Stimulated activated CD4-positive, alpha-beta T cell treated with anti-CD3 and anti-CD28 coated beads, Interleukin-2, amount 100 ng/mL, for 4 hours (primary cell): ENCODE measurements at regions not wholly inside any gene's neighbourhood (a gene's known extent, or its start where the extent isn't known, plus 50 kb on each side); places are given as distances from the start of the nearest gene placed in this dataset.

Experiments
- DNase-seq: peaks from one replicate; pipeline ENCODE4 v3.0.0-alpha.2; 2020; ENCODE audit warnings: low read depth

DNA sequence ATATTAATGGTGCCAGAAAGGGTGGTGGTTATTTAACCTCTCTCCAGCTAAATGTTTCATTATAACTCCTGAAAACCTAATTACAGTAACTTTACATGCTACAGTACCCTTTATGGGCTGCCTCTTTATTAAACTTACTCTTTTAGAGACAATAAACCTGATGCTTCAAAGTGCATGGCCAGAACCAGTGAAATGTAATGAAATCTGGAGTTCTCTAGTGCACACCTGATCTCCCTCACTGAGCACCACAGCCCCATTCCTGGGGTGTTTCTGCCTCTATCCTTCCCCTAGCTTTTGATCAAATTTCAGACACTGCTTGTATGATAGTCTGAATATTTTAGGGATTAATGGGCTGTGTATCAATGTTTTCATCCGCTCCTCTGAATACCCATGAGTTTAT is 306.5 kb upstream of the WWC1 start:
- DNase-seq = no peak

- DNase-seq = no peak
These were observed 306.1 kb upstream of the WWC1 start for GRCh38 chr5:167985373-167985772.

GRCh38 chr5:167987490-167988280 is 303.8 kb upstream of the WWC1 start:
- no peak for DNase-seq

DNA sequence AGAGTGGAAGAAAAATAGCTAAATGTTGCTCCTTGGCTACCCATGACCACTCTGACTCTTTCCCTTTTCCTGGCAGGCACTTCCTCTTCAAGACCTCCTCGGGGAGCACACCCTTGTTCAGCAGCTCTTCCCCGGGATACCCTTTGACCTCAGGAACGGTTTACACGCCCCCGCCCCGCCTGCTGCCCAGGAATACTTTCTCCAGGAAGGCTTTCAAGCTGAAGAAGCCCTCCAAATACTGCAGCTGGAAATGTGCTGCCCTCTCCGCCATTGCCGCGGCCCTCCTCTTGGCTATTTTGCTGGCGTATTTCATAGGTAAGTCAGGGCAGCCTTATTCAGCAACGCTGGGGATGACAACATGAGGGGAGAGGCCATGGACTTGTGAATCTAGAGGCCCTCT is 298.6 kb upstream of the WWC1 start:
- no peak for DNase-seq

GRCh38 chr5:167993771-167994170 is 297.7 kb upstream of the WWC1 start:
- DNase-seq = no peak

DNA sequence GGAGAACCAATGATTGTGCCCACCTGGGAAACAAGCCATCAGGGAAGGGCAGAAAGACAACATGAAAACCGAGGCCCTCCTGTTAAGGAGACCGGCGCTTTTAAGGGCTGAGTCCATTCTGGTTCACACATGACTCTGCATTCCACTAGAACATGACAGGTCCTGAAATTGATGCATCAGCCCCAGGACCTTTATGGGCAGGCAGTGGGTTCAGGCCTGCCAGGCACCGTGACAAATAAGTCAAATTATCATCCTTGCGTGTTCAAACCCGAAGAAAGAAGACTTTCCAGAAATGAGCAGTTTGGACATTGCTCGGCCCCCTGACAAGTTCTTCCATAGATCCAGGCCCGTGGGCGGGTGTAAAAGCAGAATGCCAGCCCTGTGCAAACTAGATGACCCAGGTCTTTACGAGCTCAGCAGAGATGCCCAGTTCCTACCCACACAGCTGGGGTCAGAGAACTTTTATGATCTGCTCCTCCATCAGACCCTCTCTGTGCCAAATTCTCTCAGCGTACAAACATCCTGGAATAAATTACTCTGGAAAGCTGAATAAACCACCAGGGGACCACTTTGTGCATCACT is 295.5 kb upstream of the WWC1 start:
- DNase-seq = no peak

- no peak for DNase-seq
These were observed 293.2 kb upstream of the WWC1 start for GRCh38 chr5:167998148-167998767.

DNA sequence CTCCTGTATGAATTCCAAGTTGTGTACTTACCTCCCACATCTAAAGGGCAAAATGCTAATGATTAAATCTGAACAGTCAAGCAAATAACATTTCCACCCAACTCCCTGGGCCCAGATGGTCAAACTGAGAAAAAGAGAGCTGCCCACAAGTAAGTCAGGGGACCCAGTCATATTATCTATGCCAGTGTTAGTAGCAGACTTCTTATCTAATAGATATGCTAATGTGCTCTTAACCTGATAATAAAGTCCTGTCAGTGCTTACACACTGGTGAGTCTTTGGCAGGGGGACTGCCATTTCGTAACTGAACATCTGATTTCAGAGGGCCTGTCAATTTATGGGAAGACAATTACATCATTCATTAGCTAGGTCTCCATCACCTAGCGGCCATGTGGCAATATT is 292.3 kb upstream of the WWC1 start:
- no peak for DNase-seq

DNA sequence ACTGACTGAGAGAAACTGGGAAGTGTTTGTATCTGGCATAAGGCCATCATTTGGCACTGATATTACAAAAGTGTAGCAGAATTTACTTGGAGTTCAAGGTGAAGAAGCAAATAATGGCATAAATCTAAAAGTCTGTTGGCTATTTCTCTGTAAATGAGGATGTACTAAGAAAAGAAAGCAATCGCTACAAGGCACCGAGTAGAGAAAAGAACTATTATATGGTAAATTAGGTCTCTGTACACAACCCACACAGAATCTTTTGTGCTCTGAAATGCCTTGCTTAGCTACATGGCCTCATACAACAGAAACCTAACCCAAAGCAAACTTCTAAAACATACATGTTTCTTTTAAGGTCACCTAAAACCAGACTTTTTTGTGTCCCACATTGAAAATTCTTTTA is 290.1 kb upstream of the WWC1 start:
- DNase-seq = no peak

- no peak for DNase-seq
These were observed 289.3 kb upstream of the WWC1 start for GRCh38 chr5:168002116-168002515.

GRCh38 chr5:168005093-168005492 is 286.4 kb upstream of the WWC1 start:
- DNase-seq = no peak

DNA sequence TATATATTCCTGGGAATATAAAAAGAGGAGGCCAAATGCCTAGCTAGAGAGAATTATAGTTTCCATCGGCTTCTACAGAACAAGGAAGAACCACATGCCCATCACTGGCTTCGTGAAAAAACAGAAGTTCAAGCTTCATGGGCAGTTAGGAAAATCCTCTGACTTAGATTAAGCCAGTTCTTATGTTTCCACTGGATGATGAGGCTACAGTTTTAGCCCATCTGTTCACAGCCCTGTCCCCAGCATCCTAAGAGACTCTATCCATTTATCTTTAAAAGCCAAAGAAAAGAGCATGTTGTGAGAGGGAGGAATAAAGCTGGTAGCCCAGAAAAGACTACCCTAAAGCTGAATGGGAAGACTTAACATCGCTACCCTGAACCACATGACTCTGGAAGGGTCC is 285.5 kb upstream of the WWC1 start:
- no peak for DNase-seq

DNA sequence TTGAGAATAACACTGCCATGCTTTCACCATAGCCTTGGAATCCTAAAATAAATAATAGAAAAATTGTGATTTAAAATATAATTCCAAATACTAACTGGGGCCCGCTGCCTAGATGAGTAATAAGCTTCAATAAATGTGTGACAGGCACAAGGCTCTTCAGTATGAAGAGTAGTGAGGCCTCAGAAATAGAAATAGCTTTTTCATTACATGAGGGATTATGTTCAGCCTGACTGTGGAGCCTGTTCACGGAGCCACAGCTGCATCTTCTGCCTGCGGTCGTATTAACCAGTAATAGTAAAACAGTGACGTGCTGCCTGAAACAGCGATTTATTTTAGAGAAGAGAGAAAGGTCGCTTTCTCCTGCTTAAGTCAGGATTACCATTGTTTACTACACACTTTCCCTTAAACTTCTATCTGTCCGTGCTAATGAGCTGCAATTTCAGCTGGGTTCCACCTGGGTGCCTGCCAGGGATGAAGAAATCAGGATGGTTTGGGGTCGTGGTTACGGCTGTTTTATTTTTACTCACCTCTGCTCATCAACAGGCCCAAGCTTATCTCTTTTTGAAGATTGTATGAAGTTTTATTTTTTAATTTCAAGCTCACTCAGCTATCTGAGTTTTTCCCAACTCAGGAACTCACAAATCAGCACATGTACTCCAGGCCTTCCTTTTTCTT is 284.9 kb upstream of the WWC1 start:
- DNase-seq = no peak

DNA sequence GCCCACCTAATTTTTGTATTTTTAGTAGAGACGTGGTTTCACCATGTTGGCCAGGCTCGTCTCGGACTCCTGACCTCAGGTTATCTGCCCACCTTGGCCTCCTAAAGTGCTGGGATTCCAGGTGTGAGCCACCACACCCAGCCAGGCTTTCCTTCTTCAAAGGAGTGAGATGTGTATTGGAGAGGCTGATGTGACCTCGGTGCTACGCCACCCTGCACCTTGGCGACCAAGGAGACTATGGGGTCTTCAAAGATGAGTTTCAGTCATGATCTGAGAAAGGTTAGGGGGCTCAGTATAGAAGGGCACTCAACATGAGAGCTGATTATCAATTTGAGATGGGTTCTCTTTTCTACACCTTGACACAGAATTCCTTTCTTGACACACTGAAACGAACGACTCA is 284.2 kb upstream of the WWC1 start:
- DNase-seq = no peak

GRCh38 chr5:168008555-168008954 is 282.9 kb upstream of the WWC1 start:
- DNase-seq = no peak

DNA sequence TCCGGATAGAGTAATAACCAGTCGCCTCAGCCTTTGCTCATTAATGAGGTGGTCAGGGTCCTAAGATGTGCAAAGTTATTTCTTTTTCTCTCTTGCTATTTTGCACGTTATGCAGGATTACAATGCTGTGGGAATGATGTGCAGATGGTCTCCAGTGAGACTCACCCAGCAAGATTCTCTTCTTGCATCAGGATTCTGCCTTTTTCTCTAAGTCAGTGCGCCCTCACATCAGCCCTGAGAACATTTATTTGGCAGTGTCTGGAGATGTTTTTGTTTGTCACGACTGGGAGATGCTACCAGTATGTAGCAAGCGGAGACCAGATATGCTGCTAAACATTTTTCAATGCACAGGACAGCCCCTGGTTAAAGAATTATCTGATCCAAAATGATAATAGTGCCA is 280.3 kb upstream of the WWC1 start:
- DNase-seq = no peak

- DNase-seq = no peak
These were observed 279.4 kb upstream of the WWC1 start for GRCh38 chr5:168012006-168012405.

DNA sequence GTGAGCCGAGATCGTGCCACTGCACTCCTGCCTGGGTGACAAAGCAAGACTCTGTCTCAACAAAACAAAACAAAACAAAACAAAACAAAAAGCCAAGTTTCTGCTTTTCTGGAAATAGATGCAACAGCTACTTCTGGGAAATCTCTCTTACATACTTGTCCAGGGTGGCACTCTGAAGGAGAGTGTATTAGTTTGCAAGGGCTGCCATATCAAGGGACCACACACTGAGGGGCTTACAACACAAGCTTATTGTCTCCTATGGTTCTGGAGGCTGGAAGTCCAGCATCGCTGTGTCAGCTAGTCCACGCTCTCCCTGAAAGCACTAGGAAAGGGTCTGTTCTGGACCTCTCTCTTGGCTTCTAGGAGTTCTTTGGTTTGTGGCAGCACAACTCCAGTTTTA is 277.9 kb upstream of the WWC1 start:
- DNase-seq = no peak

- DNase-seq = no peak
These were observed 276.9 kb upstream of the WWC1 start for GRCh38 chr5:168014433-168015123.

DNA sequence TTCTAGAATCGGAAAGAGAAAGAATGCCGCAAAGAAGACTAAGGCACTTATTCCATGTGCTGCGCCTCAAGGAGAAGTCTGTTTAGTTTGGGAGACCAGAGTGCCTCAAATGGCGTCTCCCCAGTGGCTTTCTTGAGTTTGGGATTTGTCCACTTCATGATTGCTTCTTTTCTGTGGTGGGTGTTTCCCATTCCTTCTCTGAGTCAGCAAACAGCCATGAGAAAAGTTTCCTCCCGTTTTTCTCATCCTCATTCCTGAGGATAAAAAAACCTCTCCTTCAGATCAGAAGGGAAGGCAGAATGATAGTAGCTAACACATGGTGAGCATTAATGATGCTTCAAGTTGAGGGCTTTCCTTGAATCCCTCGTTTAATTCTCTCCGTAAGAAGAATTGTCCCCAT is 275.9 kb upstream of the WWC1 start:
- no peak for DNase-seq

DNA sequence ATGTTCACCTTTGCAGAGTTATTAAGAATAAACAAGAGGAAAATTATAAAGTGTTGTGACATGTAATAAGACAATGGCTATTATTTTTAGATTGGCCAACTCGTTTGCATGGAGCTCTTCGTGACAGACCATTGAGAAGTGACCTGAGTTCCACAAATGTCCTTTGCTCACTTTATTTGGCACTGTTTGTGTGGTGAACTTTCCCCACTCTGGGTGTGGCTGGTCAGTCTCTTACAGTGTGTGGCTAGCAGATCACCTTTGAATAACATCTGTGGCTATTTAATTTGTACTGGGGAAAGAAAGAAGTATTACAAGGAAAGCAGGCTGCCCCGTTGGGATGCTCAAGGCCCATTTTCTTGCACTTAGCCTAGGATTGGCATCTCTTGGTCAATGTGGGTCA is 274.1 kb upstream of the WWC1 start:
- no peak for DNase-seq

- DNase-seq = no peak
These were observed 272.3 kb upstream of the WWC1 start for GRCh38 chr5:168019143-168019542.
